ENCODE measurements at regions not wholly inside any gene's neighbourhood (a gene's known extent, or its start where the extent isn't known, plus 50 kb on each side); places are given as distances from the start of the nearest gene placed in this dataset.

- DNase-seq (ENCODE audit: low read depth, low spot score) (peak; percentile 6), FAIRE-seq (no peak)
- BruUV-seq (replicated peaks), result no TSS peak
- Histone ChIP-seq H3K4me1 (ENCODE audit: control insufficient read depth, extremely low read depth, insufficient read depth, low read length) (no peaks in the 10 kb centered on the region), H2AFZ (ENCODE audit: low read depth, low read length) (no peak overlapping the region), H3K79me2 (ENCODE audit: control insufficient read depth, insufficient read depth, low read length) (no peaks in the 10 kb centered on the region), H3K9me3 (replicated peaks; ENCODE audit: control insufficient read depth, insufficient read depth, low read length) (no peaks in the 10 kb centered on the region), H3K27ac (ENCODE audit: insufficient read depth, low read depth, low read length) (no peak overlapping the region), H3K9ac (replicated peaks; ENCODE audit: extremely low read depth, insufficient read depth, low read length) (no peak overlapping the region), H3K36me3 (ENCODE audit: control insufficient read depth in 2 of 2, extremely low read depth in 1 of 2, insufficient read depth in 2 of 2, low read length in 2 of 2) (no peaks in the 10 kb centered on the region), H4K20me1 (replicated peaks; ENCODE audit: control insufficient read depth, extremely low read depth, insufficient read depth, low read length) (no peaks in the 10 kb centered on the region), H3K4me2 (ENCODE audit: insufficient read depth, low read length) (no peak overlapping the region), H3K4me3 (replicated peaks in 1 of 3; ENCODE audit: insufficient read depth in 1 of 3, low read depth in 1 of 3, low read length in 3 of 3) (no peak overlapping the region), H3K27me3 (ENCODE audit: control insufficient read depth in 2 of 2, insufficient read depth in 2 of 2, low read length in 2 of 2) (no peaks in the 10 kb centered on the region), H3K9me1 (replicated peaks; ENCODE audit: control insufficient read depth, extremely low read depth, insufficient read depth, low read length) (no peaks in the 10 kb centered on the region)
- TF ChIP-seq JUN (IDR thresholded peaks at IDR 0.05; ENCODE audit: borderline replicate concordance, insufficient read depth, insufficient read length, low read depth) (no peak), FOS (IDR thresholded peaks at IDR 0.05; ENCODE audit: borderline replicate concordance, insufficient read depth, low read length) (no peak), EZH2 (IDR thresholded peaks at IDR 0.05; ENCODE audit: borderline replicate concordance, low read depth, low read length, severe bottlenecking) (no peak), POLR2A (IDR thresholded peaks at IDR 0.05; ENCODE audit: low read depth, low read length) (no peak), GATA2 (IDR thresholded peaks at IDR 0.05; ENCODE audit: insufficient read depth, insufficient read length, low read depth, low read length) (no peak)
- dilution Hi-C loops (cut with MboI; ENCODE audit: extremely low pct_ligation_motif_present, low sequenced_read_pairs) (no loop called here), intact Hi-C loops (cut with micrococcal nuclease) (no loop called here)
- CTCF ChIA-PET, result no interaction called here
- POLR2A ChIA-PET, result no interaction called here
Observed at GRCh38 chr2:195304310-195304709, 352.7 kb upstream of the SLC39A10 start.

- dilution Hi-C loops (cut with MboI; ENCODE audit: extremely low pct_ligation_motif_present, low sequenced_read_pairs), result no loop called here
- H3K9me1 ChIP-seq (replicated peaks; ENCODE audit: control insufficient read depth, extremely low read depth, insufficient read depth, low read length), result no peaks in the 10 kb centered on the region
- no peaks in the 10 kb centered on the region for H3K27me3 ChIP-seq (ENCODE audit: control insufficient read depth in 2 of 2, insufficient read depth in 2 of 2, low read length in 2 of 2)
- no peak overlapping the region for H3K4me3 ChIP-seq (replicated peaks in 1 of 3; ENCODE audit: insufficient read depth in 1 of 3, low read depth in 1 of 3, low read length in 3 of 3)
- ChIA-PET POLR2A (no interaction called here), CTCF (no interaction called here)
- H3K9ac ChIP-seq (replicated peaks; ENCODE audit: extremely low read depth, insufficient read depth, low read length), result no peak overlapping the region
- no peak overlapping the region for H3K27ac ChIP-seq (ENCODE audit: insufficient read depth, low read depth, low read length)
- TF ChIP-seq JUN (IDR thresholded peaks at IDR 0.05; ENCODE audit: borderline replicate concordance, insufficient read depth, insufficient read length, low read depth) (no peak), CTCF (IDR thresholded peaks at IDR 0.05; ENCODE audit: extremely low read depth in 1 of 2, insufficient read depth in 1 of 2, low read depth in 1 of 2, low read length in 2 of 2) (no peak), POLR2A (IDR thresholded peaks at IDR 0.05; ENCODE audit: low read depth, low read length) (no peak), MAX (IDR thresholded peaks at IDR 0.05; ENCODE audit: insufficient read depth, insufficient read length) (no peak), GATA2 (IDR thresholded peaks at IDR 0.05; ENCODE audit: insufficient read depth, insufficient read length, low read depth, low read length) (no peak), POLR2AphosphoS5 (IDR thresholded peaks at IDR 0.05; ENCODE audit: insufficient read depth, low read depth, low read length) (no peak), FOS (IDR thresholded peaks at IDR 0.05; ENCODE audit: borderline replicate concordance, insufficient read depth, low read length) (no peak), EZH2 (IDR thresholded peaks at IDR 0.05; ENCODE audit: borderline replicate concordance, low read depth, low read length, severe bottlenecking) (no peak), MYC (IDR thresholded peaks at IDR 0.05; ENCODE audit: low read depth, low read length) (no peak)
- H3K4me2 ChIP-seq (ENCODE audit: insufficient read depth, low read length), result no peak overlapping the region
- no peaks in the 10 kb centered on the region for H3K9me3 ChIP-seq (replicated peaks; ENCODE audit: control insufficient read depth, insufficient read depth, low read length)
- no peaks in the 10 kb centered on the region for H4K20me1 ChIP-seq (replicated peaks; ENCODE audit: control insufficient read depth, extremely low read depth, insufficient read depth, low read length)
- no peaks in the 10 kb centered on the region for H3K36me3 ChIP-seq (ENCODE audit: control insufficient read depth in 2 of 2, extremely low read depth in 1 of 2, insufficient read depth in 2 of 2, low read length in 2 of 2)
- H3K79me2 ChIP-seq (ENCODE audit: control insufficient read depth, insufficient read depth, low read length), result no peaks in the 10 kb centered on the region
- no peak overlapping the region for H2AFZ ChIP-seq (ENCODE audit: low read depth, low read length)
- H3K4me1 ChIP-seq (ENCODE audit: control insufficient read depth, extremely low read depth, insufficient read depth, low read length), result no peaks in the 10 kb centered on the region
- FAIRE-seq (no peak), DNase-seq (ENCODE audit: low read depth, low spot score) (no peak)
- intact Hi-C loops (cut with micrococcal nuclease), result no loop called here
- no TSS peak for BruUV-seq (replicated peaks)
Observed at GRCh38 chr2:195300631-195301030, 356.4 kb upstream of the SLC39A10 start.

Data from endothelial cell of umbilical vein (primary cell).